ENCODE measurements at regions not wholly inside any gene's neighbourhood (a gene's known extent, or its start where the extent isn't known, plus 50 kb on each side); places are given as distances from the start of the nearest gene placed in this dataset.

GRCh38 chr13:105047676-105048295 lies 1487.7 kb downstream of the EFNB2 start:
- TF ChIP-seq, protein P1, sequence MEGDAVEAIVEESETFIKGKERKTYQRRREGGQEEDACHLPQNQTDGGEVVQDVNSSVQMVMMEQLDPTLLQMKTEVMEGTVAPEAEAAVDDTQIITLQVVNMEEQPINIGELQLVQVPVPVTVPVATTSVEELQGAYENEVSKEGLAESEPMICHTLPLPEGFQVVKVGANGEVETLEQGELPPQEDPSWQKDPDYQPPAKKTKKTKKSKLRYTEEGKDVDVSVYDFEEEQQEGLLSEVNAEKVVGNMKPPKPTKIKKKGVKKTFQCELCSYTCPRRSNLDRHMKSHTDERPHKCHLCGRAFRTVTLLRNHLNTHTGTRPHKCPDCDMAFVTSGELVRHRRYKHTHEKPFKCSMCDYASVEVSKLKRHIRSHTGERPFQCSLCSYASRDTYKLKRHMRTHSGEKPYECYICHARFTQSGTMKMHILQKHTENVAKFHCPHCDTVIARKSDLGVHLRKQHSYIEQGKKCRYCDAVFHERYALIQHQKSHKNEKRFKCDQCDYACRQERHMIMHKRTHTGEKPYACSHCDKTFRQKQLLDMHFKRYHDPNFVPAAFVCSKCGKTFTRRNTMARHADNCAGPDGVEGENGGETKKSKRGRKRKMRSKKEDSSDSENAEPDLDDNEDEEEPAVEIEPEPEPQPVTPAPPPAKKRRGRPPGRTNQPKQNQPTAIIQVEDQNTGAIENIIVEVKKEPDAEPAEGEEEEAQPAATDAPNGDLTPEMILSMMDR (IDR thresholded peaks at IDR 0.05; ENCODE audit: low read depth, low read length): no peak
- DNase-seq (ENCODE audit: low read depth in 2 of 2): peak in 1 of 2 donors; percentile 6
- H3K4me3 ChIP-seq (replicated peaks in 1 of 2; ENCODE audit: low read depth in 2 of 2, low read length in 2 of 2): no peak overlapping the region

GRCh38 chr13:105037110-105037509 lies 1498.4 kb downstream of the EFNB2 start:
- TF ChIP-seq, protein P1 (IDR thresholded peaks at IDR 0.05; ENCODE audit: low read depth, low read length): no peak
- DNase-seq (ENCODE audit: low read depth in 2 of 2): peak in 1 of 2 donors; percentile 37
- H3K4me3 ChIP-seq (replicated peaks in 1 of 2; ENCODE audit: low read depth in 2 of 2, low read length in 2 of 2): no peak overlapping the region

- TF ChIP-seq, protein P1 (IDR thresholded peaks at IDR 0.05; ENCODE audit: low read depth, low read length): no peak
Measured at GRCh38 chr13:105035092-105035491, 1500.4 kb downstream of the EFNB2 start.

DNA sequence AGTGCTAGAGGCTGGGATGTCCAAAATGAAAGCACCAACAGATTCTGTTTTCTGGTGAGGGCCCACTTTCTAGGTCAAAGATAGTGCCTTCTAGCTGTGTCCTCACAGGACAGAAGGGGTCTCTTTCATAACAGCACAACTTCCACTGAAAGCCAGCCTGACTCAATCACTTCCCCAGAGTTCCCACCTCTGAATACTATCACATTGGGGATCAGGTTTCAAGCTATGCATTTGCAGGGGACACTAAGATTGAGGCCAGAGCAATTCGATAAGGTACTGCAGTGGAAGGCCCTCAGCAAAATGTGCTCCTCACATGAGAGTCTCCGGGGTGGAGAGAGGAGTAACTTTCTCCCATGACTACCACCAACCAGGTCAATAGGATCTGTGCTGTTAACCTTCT lies 1501.5 kb downstream of the EFNB2 start:
- H3K4me3 ChIP-seq (replicated peaks in 1 of 2; ENCODE audit: low read depth in 2 of 2, low read length in 2 of 2): no peak overlapping the region
- DNase-seq (ENCODE audit: low read depth in 2 of 2): no peak
- TF ChIP-seq, protein P1 (IDR thresholded peaks at IDR 0.05; ENCODE audit: low read depth, low read length): no peak

More at GRCh38 chr13:105035092-105035491, 1500.4 kb downstream of the EFNB2 start:
- no peak overlapping the region for H3K4me3 ChIP-seq (replicated peaks in 1 of 2; ENCODE audit: low read depth in 2 of 2, low read length in 2 of 2)
- no peak for DNase-seq (ENCODE audit: low read depth in 2 of 2)

GRCh38 chr13:105031306-105031705 lies 1504.2 kb downstream of the EFNB2 start:
- H3K4me3 ChIP-seq (replicated peaks in 1 of 2; ENCODE audit: low read depth in 2 of 2, low read length in 2 of 2): no peak overlapping the region
- no peak for DNase-seq (ENCODE audit: low read depth in 2 of 2)
- TF ChIP-seq, protein P1 (IDR thresholded peaks at IDR 0.05; ENCODE audit: low read depth, low read length): no peak

- TF ChIP-seq, protein P1 (IDR thresholded peaks at IDR 0.05; ENCODE audit: low read depth, low read length): no peak
- no peak for DNase-seq (ENCODE audit: low read depth in 2 of 2)
- H3K4me3 ChIP-seq (replicated peaks in 1 of 2; ENCODE audit: low read depth in 2 of 2, low read length in 2 of 2): no peak overlapping the region
Measured at GRCh38 chr13:105030851-105031250, 1504.6 kb downstream of the EFNB2 start.

DNA sequence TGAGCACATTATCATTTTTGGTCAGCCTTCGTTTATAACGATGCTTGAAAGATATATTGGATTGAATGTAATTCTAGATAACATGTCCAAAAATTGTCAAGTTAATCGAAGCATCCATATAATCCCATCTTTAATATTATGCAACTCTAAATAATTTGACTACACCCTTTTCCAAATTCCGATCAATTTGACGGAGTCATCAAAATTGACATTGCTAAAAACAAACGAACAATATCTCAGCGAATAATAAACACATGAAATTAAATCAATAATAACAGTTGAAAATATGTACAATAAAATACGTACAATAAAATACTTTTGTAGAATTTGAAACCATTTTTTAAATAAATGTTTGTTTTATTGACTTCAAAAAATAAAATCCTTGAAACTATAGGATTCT lies 1516.4 kb downstream of the EFNB2 start:
- no peak overlapping the region for H3K4me3 ChIP-seq (replicated peaks in 1 of 2; ENCODE audit: low read depth in 2 of 2, low read length in 2 of 2)
- TF ChIP-seq, protein P1 (IDR thresholded peaks at IDR 0.05; ENCODE audit: low read depth, low read length): no peak
- DNase-seq (ENCODE audit: low read depth in 2 of 2): no peak
